C4-2B (cell line): ENCODE measurements at regions not wholly inside any gene's neighbourhood (a gene's known extent, or its start where the extent isn't known, plus 50 kb on each side); places are given as distances from the start of the nearest gene placed in this dataset.
"Not testable (repeated sequence)": the region's sequence is repeated elsewhere in the genome, so short reads cannot be mapped to it uniquely, and the experiment has no call there.

ENCODE experiments used
- H3K27ac ChIP-seq: fragments of 450-650 bp; 2 replicates; pipeline ENCODE4 v1.5.1; 2017
- CTCF ChIP-seq: fragments of 450-650 bp; conservative IDR thresholded peaks from 2 replicates; pipeline ENCODE4 v1.5.1; 2017; ENCODE audit warnings: mild to moderate bottlenecking
- ZFX ChIP-seq: fragments of 450-650 bp; IDR thresholded peaks from 2 replicates; pipeline ENCODE4 v1.6.1; 2017

DNA sequence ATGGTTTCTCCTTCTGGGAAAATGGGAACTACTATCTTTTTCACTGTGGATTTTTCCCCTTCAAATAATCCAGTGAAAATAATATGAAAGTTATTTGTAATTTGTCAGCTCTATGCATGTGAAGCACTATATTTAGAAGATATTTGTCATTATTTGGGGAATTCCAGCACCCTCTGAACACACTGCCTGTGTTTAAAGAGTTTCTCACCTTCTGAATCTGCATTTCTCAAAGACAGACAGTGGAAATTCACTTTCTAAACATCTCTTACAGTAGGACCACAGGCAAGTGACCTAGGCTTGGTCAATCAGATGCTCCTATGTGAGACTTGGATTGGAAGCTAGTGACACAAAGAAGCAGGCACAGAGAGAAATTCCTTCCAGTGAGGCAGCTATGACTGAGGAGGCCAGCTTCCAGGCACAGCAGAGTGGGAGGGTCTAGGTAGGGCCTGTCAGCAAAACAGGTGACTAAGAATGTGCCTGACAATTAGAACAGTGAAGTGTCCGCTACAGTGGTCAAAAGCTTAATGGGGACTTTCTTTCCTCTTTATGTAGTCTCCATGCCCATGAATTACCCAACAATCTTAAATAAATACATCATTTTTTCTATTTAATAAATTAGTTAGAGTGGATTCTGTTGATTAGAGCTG, 167.2 kb downstream of the HMHB1 start:
- H3K27ac ChIP-seq, result no peak overlapping the region
- TF ChIP-seq CTCF (no peak), ZFX (no peak)

DNA sequence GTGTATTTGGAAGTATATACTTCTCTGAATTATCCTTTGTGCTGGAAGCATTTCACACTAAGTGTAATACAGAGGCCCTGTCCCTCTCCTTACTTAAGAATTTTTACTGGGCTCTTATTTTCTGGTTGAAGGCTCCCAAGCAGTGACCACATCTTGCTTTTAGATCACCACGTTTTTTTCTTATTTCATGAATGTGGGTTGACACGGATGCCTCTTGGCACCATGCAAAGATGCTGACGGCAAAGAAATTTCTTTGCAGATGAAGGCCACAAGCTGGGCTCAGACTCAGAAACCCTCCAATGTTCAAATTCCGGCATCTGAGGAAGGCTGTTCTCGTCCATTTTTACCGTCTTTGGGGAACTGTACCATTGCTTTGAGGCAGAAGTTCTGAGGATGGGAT, 168.5 kb downstream of the HMHB1 start:
- no peak overlapping the region for H3K27ac ChIP-seq
- TF ChIP-seq CTCF, result no peak

GRCh38 chr5:143982957-143983356, 171.0 kb downstream of the HMHB1 start:
- H3K27ac ChIP-seq, result not testable (repeated sequence)

DNA sequence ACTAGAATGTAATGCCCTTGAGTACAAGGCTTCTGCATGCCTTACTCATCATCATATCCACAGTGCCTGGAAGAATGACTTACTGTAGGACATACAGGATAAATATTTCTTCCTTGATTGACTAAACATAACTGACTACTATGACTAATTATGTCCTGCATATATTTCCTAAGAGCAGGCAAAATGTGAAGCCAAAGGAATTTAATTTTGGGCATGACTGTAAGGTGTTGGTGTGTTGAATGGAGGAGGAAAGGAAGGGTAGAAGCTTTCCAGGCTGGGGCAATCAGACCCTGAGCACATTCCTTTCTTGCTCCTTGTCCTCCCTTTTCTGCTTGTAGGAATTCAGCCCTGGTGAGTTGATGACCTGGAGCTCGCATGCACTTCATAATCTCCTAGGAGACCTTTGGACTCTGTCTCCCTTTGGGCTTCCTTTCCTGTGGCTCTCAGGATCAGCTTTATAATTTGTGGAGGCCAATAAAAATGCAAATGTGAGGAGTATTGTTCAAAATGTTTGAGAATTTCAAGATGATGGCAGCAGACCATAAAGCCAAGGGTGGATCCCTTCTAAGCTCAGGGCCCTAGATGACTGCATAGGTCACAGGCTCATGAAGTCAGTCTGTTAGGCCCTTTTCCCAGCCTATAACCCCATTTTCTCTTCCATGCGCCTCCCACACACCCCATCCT, 174.0 kb downstream of the HMHB1 start:
- H3K27ac ChIP-seq, result no peak overlapping the region
- no peak for TF ChIP-seq ZFX
- TF ChIP-seq CTCF, result no peak

GRCh38 chr5:143986516-143987212, 174.7 kb downstream of the HMHB1 start:
- TF ChIP-seq CTCF, result no peak
- no peak overlapping the region for H3K27ac ChIP-seq

GRCh38 chr5:143987264-143987663, 175.3 kb downstream of the HMHB1 start:
- no peak overlapping the region for H3K27ac ChIP-seq
- TF ChIP-seq CTCF, result no peak
- TF ChIP-seq ZFX, result no peak

GRCh38 chr5:143987751-143988560, 176.0 kb downstream of the HMHB1 start:
- H3K27ac ChIP-seq, result no peak overlapping the region
- TF ChIP-seq CTCF, result no peak
- no peak for TF ChIP-seq ZFX
